Kidney capillary endothelial cell (primary cell): ENCODE measurements at regions not wholly inside any gene's neighbourhood (a gene's known extent, or its start where the extent isn't known, plus 50 kb on each side); places are given as distances from the start of the nearest gene placed in this dataset.

Experiments used
- DNase-seq: peaks from one replicate; pipeline ENCODE4 v3.0.0-alpha.2; 2018; ENCODE audit warnings: low spot score

DNA sequence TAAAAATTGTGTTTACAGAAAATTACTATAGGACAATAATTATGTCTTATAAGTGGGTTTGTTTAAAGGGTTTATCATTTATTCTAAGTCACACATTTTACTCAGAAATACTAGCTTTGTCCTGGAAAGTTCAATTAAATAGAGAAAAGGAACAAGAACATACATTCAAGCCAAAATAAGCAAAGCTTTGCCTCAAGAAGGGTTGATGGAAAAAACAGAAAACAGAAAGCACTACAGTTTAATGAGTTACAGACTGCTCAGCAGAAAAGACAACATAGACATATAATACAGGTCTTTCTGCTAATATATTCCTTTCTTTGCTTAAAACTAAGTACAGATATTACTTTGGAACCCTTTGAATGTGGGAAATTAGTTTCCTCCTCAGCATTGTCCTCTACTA lies 703.0 kb upstream of the LRFN5 start:
- no peak for DNase-seq

DNA sequence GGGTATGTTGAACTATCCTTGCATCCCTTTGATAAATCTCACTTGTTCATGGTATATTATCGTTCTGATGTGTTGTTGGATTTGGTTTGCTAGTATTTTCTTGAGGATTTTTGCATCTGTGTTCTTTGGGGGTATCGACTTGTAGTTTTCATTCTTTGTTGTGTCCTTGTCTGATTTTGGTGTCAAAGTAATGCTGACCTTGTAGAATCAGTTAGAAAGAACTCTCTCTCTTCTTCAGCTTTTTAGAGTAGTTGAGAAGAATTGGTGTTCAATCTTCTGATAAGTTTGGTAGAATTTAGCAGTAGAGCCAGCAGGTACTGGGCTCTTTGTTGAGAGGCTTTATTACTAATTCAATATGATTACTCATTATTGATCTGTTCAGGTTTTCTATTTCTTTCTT lies 707.2 kb upstream of the LRFN5 start:
- DNase-seq = no peak

DNA sequence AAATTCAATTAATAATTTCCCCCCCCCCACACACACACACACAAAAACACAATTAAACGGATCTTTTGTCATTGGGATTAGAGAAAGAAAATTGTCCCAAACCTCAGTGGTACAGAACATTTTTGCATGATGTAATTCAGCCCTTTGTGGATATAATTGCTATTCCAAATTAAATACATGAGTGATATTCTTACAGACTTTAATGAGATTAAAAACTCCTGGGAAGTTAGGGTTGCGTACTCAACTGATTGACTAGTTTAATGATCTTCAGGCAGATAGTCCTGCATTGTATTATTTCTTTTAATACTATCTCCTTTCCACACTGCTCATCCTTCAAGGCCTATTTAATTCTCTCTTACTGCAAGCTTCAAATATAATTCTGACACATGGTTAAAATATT lies 711.8 kb upstream of the LRFN5 start:
- no peak for DNase-seq

DNA sequence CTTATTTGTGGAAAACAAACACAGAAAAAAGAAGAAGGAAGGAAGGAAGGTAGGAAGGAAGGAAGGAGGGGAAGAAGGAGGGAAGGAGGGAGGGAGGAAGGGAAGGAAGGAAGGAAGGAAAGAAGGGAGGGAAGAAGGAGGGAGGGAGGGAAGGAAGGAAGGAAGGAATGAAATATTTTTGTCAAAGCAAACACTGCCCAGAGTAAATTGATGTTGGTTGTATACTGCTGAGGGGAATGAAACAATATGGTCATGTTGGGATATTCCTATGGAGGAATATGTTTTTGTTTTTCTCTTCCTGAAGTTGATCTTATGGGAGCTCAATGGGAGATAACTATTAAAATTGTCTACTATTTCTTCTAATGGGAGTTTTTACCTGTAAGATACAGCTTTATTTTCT lies 717.5 kb upstream of the LRFN5 start:
- no peak for DNase-seq

DNA sequence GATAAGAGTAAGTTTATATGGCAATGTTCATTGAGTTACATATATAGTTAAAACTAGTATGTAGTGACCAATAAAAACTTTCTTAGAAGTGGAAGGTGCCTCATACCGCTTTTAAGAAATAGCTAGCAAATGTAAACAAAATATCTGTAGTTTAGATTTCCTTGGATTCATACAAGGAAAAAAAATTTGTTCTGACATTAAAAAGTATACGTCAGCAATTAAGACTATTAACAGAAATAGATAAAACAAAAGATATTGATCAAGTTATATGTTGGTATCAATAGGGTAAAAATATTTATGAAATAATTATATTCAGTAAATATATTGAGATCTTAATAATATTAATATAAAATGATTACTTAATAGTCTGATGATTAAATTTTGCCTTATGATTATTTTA lies 718.8 kb upstream of the LRFN5 start:
- DNase-seq = no peak

GRCh38 chr14:40870252-40870651 lies 736.4 kb upstream of the LRFN5 start:
- no peak for DNase-seq

GRCh38 chr14:40859055-40859454 lies 747.6 kb upstream of the LRFN5 start:
- DNase-seq = no peak

- no peak for DNase-seq
Observed at GRCh38 chr14:40855343-40855742, 751.3 kb upstream of the LRFN5 start.

DNA sequence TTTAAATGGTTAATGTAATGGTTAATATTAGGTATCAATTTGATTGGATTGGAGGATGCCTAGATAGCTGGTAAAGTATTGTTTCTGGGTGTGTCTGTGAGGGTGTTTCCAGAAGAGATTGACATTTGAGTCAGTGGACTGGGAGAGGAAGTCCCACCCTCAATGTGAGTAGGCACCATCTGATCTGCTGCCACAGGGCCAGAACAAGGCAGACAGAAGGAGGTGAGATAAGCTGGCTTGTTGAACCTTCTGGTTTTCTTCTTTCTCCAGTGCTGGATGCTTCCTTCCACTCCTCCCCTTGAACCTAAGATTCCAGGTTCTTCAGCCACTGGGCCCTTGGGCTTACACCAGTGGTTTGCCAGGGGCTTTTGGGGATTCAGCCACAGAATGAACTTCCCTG lies 756.5 kb upstream of the LRFN5 start:
- DNase-seq = no peak

- DNase-seq = no peak
Observed at GRCh38 chr14:40847480-40847879, 759.2 kb upstream of the LRFN5 start.

DNA sequence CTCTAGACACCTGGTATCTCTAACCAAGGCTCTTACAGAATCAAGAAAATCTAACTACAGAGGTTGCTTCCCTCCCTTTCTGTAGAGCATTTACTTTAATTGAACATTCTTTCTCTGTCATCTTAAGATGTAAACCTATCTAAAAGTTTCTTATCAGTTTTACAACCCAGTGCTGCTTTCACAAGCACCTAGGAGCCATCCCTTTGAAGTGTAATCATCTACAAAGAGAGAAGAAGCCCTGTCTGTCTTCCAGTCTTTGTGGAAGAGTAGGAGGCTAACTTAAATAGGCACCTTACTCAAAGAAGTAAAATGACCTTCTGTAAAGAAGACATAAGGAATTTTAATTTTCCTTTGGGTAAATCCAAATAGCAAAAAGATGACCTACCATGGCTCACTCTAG lies 763.9 kb upstream of the LRFN5 start:
- no peak for DNase-seq

DNA sequence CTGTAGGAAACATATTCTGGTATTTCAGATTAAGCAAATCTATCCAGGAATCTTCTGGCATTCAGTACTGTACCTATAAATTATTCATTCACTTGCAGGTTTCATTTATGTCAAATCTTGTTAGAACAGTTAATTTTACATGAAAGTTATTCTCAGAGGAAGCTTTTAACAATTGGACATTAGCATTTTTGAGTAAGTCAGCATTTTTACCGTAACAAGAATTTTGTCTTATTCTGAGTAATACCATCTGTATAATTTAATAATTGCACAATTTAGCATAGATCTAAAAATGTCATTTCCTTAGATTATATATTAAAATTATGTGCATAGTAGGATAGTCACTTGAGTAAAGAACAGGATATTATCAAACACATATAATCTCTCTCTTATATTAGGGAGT lies 764.8 kb upstream of the LRFN5 start:
- no peak for DNase-seq

DNA sequence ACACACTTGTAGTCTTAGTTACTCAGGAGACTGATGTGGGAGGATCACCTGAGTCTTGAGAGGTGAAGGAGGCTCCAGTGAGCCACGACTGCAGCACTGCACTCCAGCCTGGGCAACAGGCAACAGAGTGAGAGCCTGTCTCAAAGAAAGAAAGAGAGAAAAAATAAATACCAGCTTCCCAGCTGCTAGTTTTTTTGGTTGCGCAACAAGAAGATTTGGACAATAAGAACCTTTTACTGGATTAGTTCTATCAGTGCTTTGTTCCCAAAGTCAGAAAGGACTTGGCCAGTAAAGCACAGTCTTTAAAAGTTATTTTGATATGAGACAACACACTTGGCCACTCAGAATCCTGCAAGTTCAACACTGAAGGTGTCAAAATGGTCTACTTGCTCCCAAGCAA lies 768.1 kb upstream of the LRFN5 start:
- no peak for DNase-seq

DNA sequence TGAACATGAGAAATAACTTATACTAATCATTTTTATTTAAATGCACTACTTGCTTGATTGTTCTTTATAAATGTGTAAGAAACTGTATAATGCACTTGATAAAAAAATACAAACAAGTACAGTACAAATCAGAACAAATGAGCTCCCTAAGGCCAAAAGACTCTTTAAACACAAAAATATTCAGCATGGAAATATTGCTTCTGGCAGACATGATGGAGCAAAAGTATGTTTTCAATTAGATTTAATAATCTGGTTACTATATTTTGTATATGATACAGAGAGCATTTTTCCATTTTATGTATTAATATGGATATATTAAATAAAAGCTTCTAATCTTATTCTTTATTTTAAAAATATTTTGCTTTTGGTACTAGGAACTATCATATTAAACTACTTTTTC lies 800.2 kb upstream of the LRFN5 start:
- no peak for DNase-seq

DNA sequence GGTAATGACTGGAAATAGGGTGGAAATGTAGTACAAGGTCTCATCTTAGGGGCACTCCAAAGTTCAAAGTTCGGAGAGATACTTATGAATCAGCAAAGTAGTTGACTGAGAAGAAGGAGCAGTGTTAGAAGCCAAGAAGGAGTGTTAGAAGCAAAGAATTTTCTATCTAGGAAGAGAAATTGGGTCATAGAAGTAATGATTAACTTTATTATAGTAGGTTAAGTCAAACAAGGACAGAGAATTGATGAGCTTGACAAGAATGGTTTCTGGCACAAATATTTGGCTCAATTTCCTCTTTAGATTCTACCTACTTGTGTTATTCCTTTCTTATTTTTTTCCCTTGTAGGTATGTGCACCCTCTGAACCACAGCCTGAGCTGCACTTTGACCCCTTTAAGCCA lies 810.5 kb upstream of the LRFN5 start:
- DNase-seq = no peak

DNA sequence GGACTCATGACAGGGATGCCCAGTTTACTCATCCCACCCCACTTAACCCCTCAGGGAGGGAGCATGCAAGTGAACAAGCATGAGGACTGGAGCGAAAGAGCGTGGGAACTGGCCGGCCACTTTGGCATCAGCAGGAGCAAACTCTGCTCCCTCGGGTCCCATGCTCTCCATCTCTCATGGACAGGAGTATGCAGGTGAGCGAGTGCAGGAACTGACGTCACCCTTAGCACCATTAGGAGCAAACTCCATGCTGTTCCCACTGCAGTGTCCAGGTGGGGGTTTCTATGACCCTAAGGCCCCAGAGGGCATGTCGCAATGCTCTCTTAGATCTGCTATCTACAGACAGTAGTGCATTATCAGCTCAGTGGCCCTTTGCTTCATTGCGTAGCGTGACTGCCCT lies 821.8 kb upstream of the LRFN5 start:
- no peak for DNase-seq

- DNase-seq = no peak
Observed at GRCh38 chr14:40762685-40763084, 844.0 kb upstream of the LRFN5 start.

DNA sequence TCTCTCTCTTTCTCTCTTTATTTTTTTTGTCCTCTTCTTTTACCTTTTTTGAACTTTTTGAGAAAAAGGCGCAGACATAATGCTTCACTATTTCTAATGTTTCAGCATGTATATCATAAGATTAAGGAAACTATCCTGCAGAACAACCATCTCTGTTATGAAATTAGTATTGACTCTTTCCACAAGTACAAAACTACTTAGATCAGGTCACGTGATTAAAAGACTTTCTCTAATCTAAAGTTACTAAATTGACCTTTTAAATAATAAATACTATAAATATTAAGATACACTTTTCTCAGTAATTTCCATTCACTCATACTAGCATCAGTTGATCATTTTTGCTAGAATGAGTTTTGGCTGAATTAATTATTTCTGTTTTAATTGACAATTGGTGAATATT lies 844.5 kb upstream of the LRFN5 start:
- DNase-seq = no peak

- no peak for DNase-seq
Observed at GRCh38 chr14:40760704-40761103, 846.0 kb upstream of the LRFN5 start.

- DNase-seq = no peak
Observed at GRCh38 chr14:40758076-40758475, 848.6 kb upstream of the LRFN5 start.

- DNase-seq = no peak
Observed at GRCh38 chr14:40757376-40757950, 849.2 kb upstream of the LRFN5 start.

DNA sequence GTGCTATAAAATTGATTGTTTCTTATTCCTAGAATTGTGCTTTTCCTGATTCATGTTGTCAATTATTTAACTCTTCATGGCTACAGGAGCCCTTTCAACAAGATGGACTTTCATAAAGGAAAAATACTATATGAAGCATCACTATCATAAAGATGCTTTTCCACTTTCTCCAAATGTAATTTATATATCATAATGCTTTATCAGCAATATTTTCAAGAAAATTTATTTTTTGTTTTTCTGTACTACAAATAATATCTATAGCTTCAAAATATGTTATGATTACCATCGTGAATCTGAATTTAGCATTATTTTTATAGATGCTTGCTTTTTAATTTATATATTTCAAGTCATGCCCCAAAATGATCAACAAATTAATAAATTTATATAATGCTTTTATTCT lies 873.5 kb upstream of the LRFN5 start:
- DNase-seq = no peak

DNA sequence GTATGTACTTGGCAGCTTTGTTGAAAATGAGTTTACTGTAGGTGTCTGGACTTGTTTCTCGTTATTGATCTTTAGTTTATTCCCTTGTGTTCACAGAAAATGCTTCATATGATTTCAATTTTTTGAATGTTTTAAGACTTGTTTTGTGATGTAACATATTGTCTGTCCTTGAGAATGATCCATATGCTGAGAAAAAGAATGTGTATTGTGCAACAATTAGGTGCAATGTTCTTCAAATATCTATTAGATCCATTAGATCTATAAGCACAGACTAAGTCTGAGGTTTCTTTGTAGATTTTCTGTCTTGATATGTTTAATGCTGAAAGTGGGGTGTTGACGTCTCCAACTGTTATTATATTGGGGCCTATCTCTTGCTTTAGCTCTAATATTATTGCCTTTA lies 879.6 kb upstream of the LRFN5 start:
- no peak for DNase-seq

DNA sequence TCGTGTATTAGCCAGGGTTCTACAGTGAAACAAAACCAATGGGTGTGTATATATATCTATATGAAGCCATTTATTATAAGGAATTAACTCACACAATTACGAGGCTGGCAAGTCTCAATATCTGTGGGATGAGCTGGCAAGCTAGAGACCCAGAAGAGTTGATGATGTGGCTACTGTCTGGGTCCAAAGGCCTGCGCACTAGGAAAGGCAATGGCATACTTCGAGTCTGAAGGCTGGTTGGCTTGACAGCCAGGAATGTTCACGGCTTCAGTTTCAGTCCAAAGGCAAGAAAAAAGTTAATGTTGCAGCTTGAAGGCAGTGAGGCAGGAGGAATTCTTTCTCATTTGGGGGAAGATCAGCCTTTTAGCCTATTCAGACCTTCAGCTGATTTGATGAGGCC lies 893.3 kb upstream of the LRFN5 start:
- no peak for DNase-seq

- DNase-seq = no peak
Observed at GRCh38 chr14:40697231-40697630, 909.4 kb upstream of the LRFN5 start.
